Right atrium auricular region (tissue), 2 donors: ENCODE measurements at regions not wholly inside any gene's neighbourhood (a gene's known extent, or its start where the extent isn't known, plus 50 kb on each side); places are given as distances from the start of the nearest gene placed in this dataset.

Source experiments
- DNase-seq: peaks from one replicate; pipeline ENCODE4 v3.0.0-alpha.2; 2019; ENCODE audit warnings: low spot score
- H3K27ac ChIP-seq, 2 donors: fragments of 200-600 bp; sonication (generic); 1 replicate in 1 of 2; 2 replicates in 1 of 2; pipeline ENCODE4 v1.5.1; 2016 to 2019
- H3K27me3 ChIP-seq, 2 donors: fragments of 200-600 bp; sonication (generic); one replicate each; pipeline versions ENCODE4 v1.5.1 to v1.6.0; 2017 to 2019
- H3K36me3 ChIP-seq: fragments of 200-600 bp; sonication (generic); one replicate; pipeline ENCODE4 v1.5.1; 2016
- H3K4me1 ChIP-seq, 2 donors: fragments of 200-600 bp; sonication (generic); one replicate each; pipeline versions ENCODE4 v1.5.1 to v1.6.0; 2017 to 2019
- H3K4me3 ChIP-seq, 2 donors: fragments of 200-600 bp; sonication (generic); 1 replicate in 1 of 2; 2 replicates in 1 of 2; pipeline ENCODE4 v1.5.1; 2017 to 2019; ENCODE audit warnings: mild to moderate bottlenecking in 1 of 2, moderate library complexity in 1 of 2
- H3K9me3 ChIP-seq, 2 donors: fragments of 200-600 bp; sonication (generic); one replicate each; pipeline ENCODE4 v1.5.1; 2019
- CTCF ChIP-seq, 2 donors: fragments of 200-600 bp; sonication (generic); IDR thresholded peaks; one replicate each; pipeline ENCODE4 v1.5.1; 2019; ENCODE audit warnings: antibody characterized with exemption in 2 of 2

GRCh38 chr3:165716592-165716991, 120.6 kb downstream of the BCHE start:
- DNase-seq, result no peak
- Histone ChIP-seq H3K9me3 (peaks cover 0 to 8% of the 10 kb centered on the region in 2 donors), H3K36me3 (no peaks in the 10 kb centered on the region), H3K4me3 (no peak overlapping the region), H3K4me1 (no peaks in the 10 kb centered on the region), H3K27ac (no peak overlapping the region), H3K27me3 (no peaks in the 10 kb centered on the region)
- no peak for TF ChIP-seq CTCF (IDR thresholded peaks at IDR 0.05)

- Histone ChIP-seq H3K4me1 (no peaks in the 10 kb centered on the region), H3K4me3 (no peak overlapping the region), H3K27ac (no peak overlapping the region), H3K36me3 (no peaks in the 10 kb centered on the region), H3K27me3 (no peaks in the 10 kb centered on the region), H3K9me3 (no peaks in the 10 kb centered on the region)
- no peak for TF ChIP-seq CTCF (IDR thresholded peaks at IDR 0.05)
- no peak for DNase-seq
Measured at GRCh38 chr3:165713479-165713878, 123.7 kb downstream of the BCHE start.

- no peak for DNase-seq
Measured at GRCh38 chr3:165712382-165712781, 124.8 kb downstream of the BCHE start.

GRCh38 chr3:165697910-165698309, 139.3 kb downstream of the BCHE start:
- Histone ChIP-seq H3K4me1 (no peaks in the 10 kb centered on the region), H3K4me3 (no peak overlapping the region), H3K9me3 (no peaks in the 10 kb centered on the region), H3K36me3 (no peaks in the 10 kb centered on the region), H3K27me3 (no peaks in the 10 kb centered on the region), H3K27ac (no peak overlapping the region)
- TF ChIP-seq CTCF (IDR thresholded peaks at IDR 0.05), result no peak
- no peak for DNase-seq

More at GRCh38 chr3:165712382-165712781, 124.8 kb downstream of the BCHE start:
- no peak for TF ChIP-seq CTCF (IDR thresholded peaks at IDR 0.05)
- H3K27ac ChIP-seq, result no peak overlapping the region
- no peaks in the 10 kb centered on the region for H3K36me3 ChIP-seq
- no peaks in the 10 kb centered on the region for H3K27me3 ChIP-seq
- no peaks in the 10 kb centered on the region for H3K9me3 ChIP-seq
- H3K4me3 ChIP-seq, result no peak overlapping the region
- H3K4me1 ChIP-seq, result no peaks in the 10 kb centered on the region

- no peaks in the 10 kb centered on the region for H3K27me3 ChIP-seq
- no peak for TF ChIP-seq CTCF (IDR thresholded peaks at IDR 0.05)
- H3K4me1 ChIP-seq, result no peaks in the 10 kb centered on the region
- H3K27ac ChIP-seq, result no peak overlapping the region
- no peak overlapping the region for H3K4me3 ChIP-seq
- no peaks in the 10 kb centered on the region for H3K36me3 ChIP-seq
- no peak for DNase-seq
- no peaks in the 10 kb centered on the region for H3K9me3 ChIP-seq
Measured at GRCh38 chr3:165696496-165696895, 140.7 kb downstream of the BCHE start.

GRCh38 chr3:165683947-165684346, 153.3 kb downstream of the BCHE start:
- DNase-seq, result no peak
- H3K9me3 ChIP-seq, result no peaks in the 10 kb centered on the region
- TF ChIP-seq CTCF (IDR thresholded peaks at IDR 0.05), result no peak
- no peaks in the 10 kb centered on the region for H3K27me3 ChIP-seq
- no peaks in the 10 kb centered on the region for H3K4me1 ChIP-seq
- no peak overlapping the region for H3K4me3 ChIP-seq
- no peak overlapping the region for H3K27ac ChIP-seq
- H3K36me3 ChIP-seq, result no peaks in the 10 kb centered on the region
